ENCODE measurements at regions not wholly inside any gene's neighbourhood (a gene's known extent, or its start where the extent isn't known, plus 50 kb on each side); places are given as distances from the start of the nearest gene placed in this dataset.

DNA sequence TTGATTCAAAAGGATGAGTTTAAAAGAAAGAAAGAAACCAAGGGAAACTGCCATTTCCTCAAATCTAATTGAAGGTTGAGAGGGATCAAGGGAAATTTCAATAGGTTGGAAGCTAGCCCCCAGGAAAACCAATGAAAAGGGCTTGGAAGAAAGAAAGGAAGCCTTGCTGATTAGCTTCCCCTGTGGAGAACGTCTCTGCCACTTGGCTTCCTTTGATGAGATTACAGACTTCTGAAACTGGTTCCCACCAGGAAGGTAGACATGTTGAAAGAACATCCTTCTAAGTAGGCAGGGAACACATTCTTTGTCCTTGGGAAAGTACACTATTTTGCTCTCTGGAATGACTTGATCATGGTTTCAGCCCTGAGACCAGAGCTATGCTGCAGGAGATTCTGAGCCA lies 65.5 kb upstream of the DMRTA1 start:
- Histone ChIP-seq H3K9ac (ENCODE audit: extremely low read depth, insufficient read length, low read length) (no peak overlapping the region), H2BK120ac (ENCODE audit: low read depth, low read length, poor library complexity, severe bottlenecking) (no peak overlapping the region), H4K8ac (replicated peaks; ENCODE audit: insufficient read length, low read depth, low read length) (no peak overlapping the region), H4K20me1 (ENCODE audit: control insufficient read depth, insufficient read depth, insufficient read length) (no peaks in the 10 kb centered on the region), H3K27me3 (ENCODE audit: insufficient read depth, low read length) (no peaks in the 10 kb centered on the region), H3K56ac (ENCODE audit: insufficient read length, low read depth, low read length) (no peak overlapping the region), H3K9me3 (ENCODE audit: control insufficient read depth, low read depth, low read length) (no peaks in the 10 kb centered on the region), H2BK12ac (ENCODE audit: insufficient read length, low read depth, low read length) (no peak overlapping the region), H3T11ph (ENCODE audit: low read length) (no peak overlapping the region), H4K5ac (ENCODE audit: insufficient read length, low read depth, low read length) (no peak overlapping the region), H3K79me2 (ENCODE audit: insufficient read depth, low read length) (no peaks in the 10 kb centered on the region), H2BK20ac (ENCODE audit: low read depth, low read length, poor library complexity, severe bottlenecking) (no peak overlapping the region), H3K4ac (ENCODE audit: low read depth, low read length) (no peak overlapping the region), H3K18ac (ENCODE audit: insufficient read length, low read depth, low read length) (no peak overlapping the region), H3K23me2 (ENCODE audit: insufficient read length, low read depth, low read length, poor library complexity, severe bottlenecking) (no peaks in the 10 kb centered on the region), H2AFZ (ENCODE audit: low read length) (no peak overlapping the region), H3K14ac (ENCODE audit: insufficient read depth, low read length) (no peak overlapping the region), H4K91ac (ENCODE audit: insufficient read length, low read depth, low read length) (no peak overlapping the region), H3K79me1 (ENCODE audit: insufficient read depth, low read depth, low read length, poor library complexity, severe bottlenecking) (no peaks in the 10 kb centered on the region), H2BK5ac (ENCODE audit: insufficient read length, low read length) (no peak overlapping the region), H3K27ac (ENCODE audit: insufficient read length, low read depth, low read length) (no peak overlapping the region), H3K4me1 (ENCODE audit: insufficient read depth, low read length) (no peaks in the 10 kb centered on the region), H2BK15ac (ENCODE audit: low read depth, low read length) (no peak overlapping the region), H3K23ac (ENCODE audit: insufficient read length, low read depth, low read length) (no peak overlapping the region), H3K4me2 (ENCODE audit: insufficient read depth, insufficient read length, low read length) (no peak overlapping the region), H2AK5ac (ENCODE audit: insufficient read length, low read length) (no peak overlapping the region)
- DNase-seq: no peak
- Mint-ChIP-seq H3K27me3 (ENCODE audit: low read depth) (no peaks in the 10 kb centered on the region), H3K4me3 (no peak overlapping the region), H3K4me1 (peaks cover 0 to 6% of the 10 kb centered on the region in 2 experiments; a peak in 1 of 4 replicates), H3K27ac (no peak overlapping the region), H3K9me3 (no peaks in the 10 kb centered on the region; a peak in 1 of 5 replicates), H3K36me3 (ENCODE audit: insufficient read depth in 1 of 3, low read depth in 3 of 3) (no peaks in the 10 kb centered on the region)
- TF ChIP-seq, protein P1, sequence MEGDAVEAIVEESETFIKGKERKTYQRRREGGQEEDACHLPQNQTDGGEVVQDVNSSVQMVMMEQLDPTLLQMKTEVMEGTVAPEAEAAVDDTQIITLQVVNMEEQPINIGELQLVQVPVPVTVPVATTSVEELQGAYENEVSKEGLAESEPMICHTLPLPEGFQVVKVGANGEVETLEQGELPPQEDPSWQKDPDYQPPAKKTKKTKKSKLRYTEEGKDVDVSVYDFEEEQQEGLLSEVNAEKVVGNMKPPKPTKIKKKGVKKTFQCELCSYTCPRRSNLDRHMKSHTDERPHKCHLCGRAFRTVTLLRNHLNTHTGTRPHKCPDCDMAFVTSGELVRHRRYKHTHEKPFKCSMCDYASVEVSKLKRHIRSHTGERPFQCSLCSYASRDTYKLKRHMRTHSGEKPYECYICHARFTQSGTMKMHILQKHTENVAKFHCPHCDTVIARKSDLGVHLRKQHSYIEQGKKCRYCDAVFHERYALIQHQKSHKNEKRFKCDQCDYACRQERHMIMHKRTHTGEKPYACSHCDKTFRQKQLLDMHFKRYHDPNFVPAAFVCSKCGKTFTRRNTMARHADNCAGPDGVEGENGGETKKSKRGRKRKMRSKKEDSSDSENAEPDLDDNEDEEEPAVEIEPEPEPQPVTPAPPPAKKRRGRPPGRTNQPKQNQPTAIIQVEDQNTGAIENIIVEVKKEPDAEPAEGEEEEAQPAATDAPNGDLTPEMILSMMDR (conservative IDR thresholded peaks at IDR 0.05): no peak
- WGBS (ENCODE audit: extremely low coverage, insufficient read length, low lambda C conversion rate): no CpG with 5 or more reads among the region's 1 CpG

All from H9 (cell line).